A549 (cell line): ENCODE measurements at regions not wholly inside any gene's neighbourhood (a gene's known extent, or its start where the extent isn't known, plus 50 kb on each side); places are given as distances from the start of the nearest gene placed in this dataset.

Source experiments
- ATAC-seq, 2 experiments: fragments of 200-7000 bp in 1 of 2; fragments of >200 bp in 1 of 2; cut with Nextera tagmentation in 1 of 2; cut with Tn5 transposase in 1 of 2; 3 replicates each; pipeline versions ENCODE4 v1.8.0 to v1.9.1; 2018 to 2020; ENCODE audit warnings: mild to moderate bottlenecking in 1 of 2, moderate library complexity in 1 of 2
- CTCF ChIA-PET: fragments of 300-600 bp; sonication (Branson Sonifier 250); formaldehyde crosslinking; extraction: SDS; loops from one replicate; lab custom pipeline; 2021; ENCODE audit warnings: antibody characterized with exemption, inconsistent platforms; lab: Yijun Ruan, JAX
- POLR2A ChIA-PET: fragments of 350-600 bp; formaldehyde crosslinking; extraction: SDS; loops from one replicate; lab custom pipeline; 2021; ENCODE audit warnings: antibody characterized with exemption, inconsistent platforms; lab: Yijun Ruan, JAX
- DNase-seq, 2 experiments: peaks; one replicate each; pipeline versions ENCODE4 v3.0.0 to v3.0.0-alpha.2; 2011 to 2016; ENCODE audit warnings: low read depth in 1 of 2, low spot score in 1 of 2
- FAIRE-seq: peaks from 2 replicates; lab custom pipeline; 2011; peaks lifted over from hg19 to GRCh38; lab: Jason Lieb, UNC
- H3K27ac ChIP-seq, 2 experiments: fragments of >200 bp; sonication (Bioruptor Twin); formaldehyde crosslinking; 3 replicates each; pipeline ENCODE4 v1.5.1; 2016 to 2017
- H3K4me1 ChIP-seq: fragments of >200 bp; sonication (Bioruptor Twin); formaldehyde crosslinking; 3 replicates; pipeline ENCODE4 v1.6.1; 2016
- H3K4me2 ChIP-seq: fragments of >200 bp; sonication (Bioruptor Twin); formaldehyde crosslinking; 3 replicates; pipeline ENCODE4 v1.6.1; 2016
- H3K4me3 ChIP-seq: fragments of >200 bp; sonication (Bioruptor Twin); formaldehyde crosslinking; 3 replicates; pipeline ENCODE4 v1.5.1; 2016
- H3K9me3 ChIP-seq: fragments of >200 bp; sonication (Bioruptor Twin); formaldehyde crosslinking; 3 replicates; pipeline ENCODE4 v1.6.1; 2016
- ATOH8 ChIP-seq: fragments of 250-450 bp; sonication (Bioruptor Pico); IDR thresholded peaks from 2 replicates; pipeline ENCODE4 v1.5.0; 2020; ENCODE audit warnings: low read depth, mild to moderate bottlenecking, moderate library complexity
- CHD2 ChIP-seq: fragments of 150-350 bp; IDR thresholded peaks from 2 replicates; pipeline ENCODE4 v1.6.1; 2014; ENCODE audit warnings: low read length; ENCODE audit not compliant: partially characterized antibody
- E2F6 ChIP-seq: IDR thresholded peaks from 2 replicates; pipeline ENCODE4 v1.6.1; 2012; ENCODE audit warnings: low read depth, borderline replicate concordance
- EHF ChIP-seq: fragments of 250-450 bp; sonication (Bioruptor Pico); IDR thresholded peaks from 2 replicates; pipeline ENCODE4 v1.5.0; 2020; ENCODE audit warnings: mild to moderate bottlenecking
- EHMT2 ChIP-seq: fragments of 200-600 bp; sonication (generic); IDR thresholded peaks from 2 replicates; pipeline ENCODE4 v1.6.1; 2016; ENCODE audit warnings: antibody characterized with exemption, low read depth, mild to moderate bottlenecking, moderate library complexity
- ELK1 ChIP-seq: fragments of 150-350 bp; IDR thresholded peaks from 2 replicates; pipeline ENCODE4 v1.6.1; 2014; ENCODE audit warnings: low read depth, mild to moderate bottlenecking, low read length
- FOSB ChIP-seq: fragments of 250-450 bp; sonication (Bioruptor Pico); IDR thresholded peaks from 2 replicates; pipeline ENCODE4 v1.5.0; 2020; ENCODE audit warnings: mild to moderate bottlenecking, moderate library complexity
- FOSL2 ChIP-seq, 2 experiments: fragments of 450-650 bp in 1 of 2; fragments of >200 bp in 1 of 2; sonication (Bioruptor Twin) in 1 of 2; formaldehyde crosslinking; IDR thresholded peaks; 2 replicates each; pipeline versions ENCODE4 v1.5.0 to v1.6.1; 2016 to 2020; ENCODE audit warnings: mild to moderate bottlenecking in 1 of 2, moderate library complexity in 1 of 2
- GATA3 ChIP-seq: IDR thresholded peaks from 2 replicates; pipeline ENCODE4 v1.6.1; 2012; ENCODE audit warnings: borderline replicate concordance
- HDAC2 ChIP-seq: fragments of 200-600 bp; sonication (generic); IDR thresholded peaks from 2 replicates; pipeline ENCODE4 v1.6.1; 2016
- HES2 ChIP-seq: fragments of >200 bp; sonication (Bioruptor Twin); formaldehyde crosslinking; IDR thresholded peaks from 2 replicates; pipeline ENCODE4 v1.6.1; 2016
- HOXA7 ChIP-seq: fragments of 250-450 bp; sonication (Bioruptor Pico); IDR thresholded peaks from 2 replicates; pipeline ENCODE4 v1.5.0; 2020; ENCODE audit warnings: mild to moderate bottlenecking, moderate library complexity
- JUN ChIP-seq, 2 experiments: fragments of >200 bp; sonication (Bioruptor Twin); formaldehyde crosslinking; IDR thresholded peaks; 2 replicates in 1 of 2; 3 replicates in 1 of 2; pipeline ENCODE4 v1.6.1; 2016 to 2017
- KDM1A ChIP-seq: fragments of 200-600 bp; sonication (generic); IDR thresholded peaks from 2 replicates; pipeline ENCODE4 v1.6.1; 2016; ENCODE audit warnings: low read depth, mild to moderate bottlenecking
- MAX ChIP-seq: IDR thresholded peaks from 2 replicates; pipeline ENCODE4 v1.6.1; 2012
- MAZ ChIP-seq: fragments of 150-350 bp; IDR thresholded peaks from 2 replicates; pipeline ENCODE4 v1.6.1; 2014; ENCODE audit warnings: antibody characterized with exemption, low read depth, low read length, borderline replicate concordance
- NR3C1 ChIP-seq: fragments of >200 bp; sonication (Bioruptor Twin); formaldehyde crosslinking; IDR thresholded peaks from 3 replicates; pipeline ENCODE4 v1.6.1; 2017
- POLR2A ChIP-seq: IDR thresholded peaks from 2 replicates; pipeline ENCODE4 v1.6.1; 2012; ENCODE audit warnings: mild to moderate bottlenecking, low read length
- POLR2AphosphoS2 ChIP-seq: conservative IDR thresholded peaks from 2 replicates; pipeline ENCODE4 v1.6.1; 2012; ENCODE audit warnings: low read length, improper control_type of control experiment, inconsistent platforms
- RAD21 ChIP-seq, 2 experiments: fragments of >200 bp in 1 of 2; sonication (Bioruptor Twin) in 1 of 2; formaldehyde crosslinking in 1 of 2; IDR thresholded peaks in 1 of 2; conservative IDR thresholded peaks in 1 of 2; 2 replicates in 1 of 2; 3 replicates in 1 of 2; pipeline ENCODE4 v1.6.1; 2012 to 2018; ENCODE audit warnings: inconsistent platforms in 1 of 2
- REST ChIP-seq: fragments of 200-600 bp; sonication (generic); IDR thresholded peaks from 2 replicates; pipeline ENCODE4 v1.6.1; 2016; ENCODE audit warnings: antibody characterized with exemption, mild to moderate bottlenecking, moderate library complexity
- TFCP2L1 ChIP-seq: fragments of 250-450 bp; sonication (Bioruptor Pico); IDR thresholded peaks from 2 replicates; pipeline ENCODE4 v1.5.0; 2021; ENCODE audit warnings: mild to moderate bottlenecking
- TP53 ChIP-seq: fragments of 250-450 bp; sonication (Bioruptor Pico); IDR thresholded peaks from 2 replicates; pipeline ENCODE4 v1.5.0; 2021; ENCODE audit warnings: mild to moderate bottlenecking, moderate library complexity
- USF2 ChIP-seq: fragments of 450-650 bp; IDR thresholded peaks from 2 replicates; pipeline ENCODE4 v1.6.1; 2014; ENCODE audit warnings: antibody characterized with exemption
- ZC3H11A ChIP-seq: fragments of 450-650 bp; IDR thresholded peaks from 2 replicates; pipeline ENCODE4 v1.6.1; 2014; ENCODE audit warnings: antibody characterized with exemption, mild to moderate bottlenecking
- ZFP36 ChIP-seq: fragments of 450-650 bp; IDR thresholded peaks from 2 replicates; pipeline ENCODE4 v1.6.1; 2014; ENCODE audit warnings: borderline replicate concordance; ENCODE audit not compliant: partially characterized antibody
- ZSCAN20 ChIP-seq: fragments of 250-450 bp; sonication (Bioruptor Pico); IDR thresholded peaks from 2 replicates; pipeline ENCODE4 v1.8.0; 2022; ENCODE audit warnings: mild to moderate bottlenecking, moderate library complexity
- WGBS: methylation state at CpG from one replicate; pipeline ENCODE4 v1.1.6; 2017; ENCODE audit errors: missing lambda C conversion rate; 5-methylcytosine and 5-hydroxymethylcytosine counted together

- no peaks in the 10 kb centered on the region for H3K9me3 ChIP-seq
- no peak overlapping the region for H3K4me2 ChIP-seq
- ChIA-PET POLR2A (no interaction called here), CTCF (no interaction called here)
- ATAC-seq (no peak), FAIRE-seq (no peak), DNase-seq (no peak)
- 11% methylated on average over 1 of the region's 1 CpG for WGBS
- no peak overlapping the region for H3K27ac ChIP-seq
- no peaks in the 10 kb centered on the region for H3K4me1 ChIP-seq
- no peak for TF ChIP-seq EHF (CRISPR knock-in tag)
- no peak for TF ChIP-seq E2F6
- TF ChIP-seq HDAC2: no peak
- TF ChIP-seq MAZ: no peak
- no peak for TF ChIP-seq POLR2A
- no peak for TF ChIP-seq HOXA7 (CRISPR knock-in tag)
- TF ChIP-seq EHMT2: no peak
- no peak for TF ChIP-seq ATOH8 (CRISPR knock-in tag)
- TF ChIP-seq ELK1: no peak
- TF ChIP-seq USF2: no peak
- no peak for TF ChIP-seq GATA3
- TF ChIP-seq NR3C1: no peak
- TF ChIP-seq FOSB (CRISPR knock-in tag): no peak
- no peak overlapping the region for H3K4me3 ChIP-seq
Observed at GRCh38 chrX:42384956-42385355, 393.0 kb downstream of the PPP1R2C start.

GRCh38 chrX:42378857-42379256 lies 399.1 kb downstream of the PPP1R2C start:
- ChIA-PET POLR2A (no interaction called here), CTCF (interaction anchor here (1.5 kb wide), 1 partner anchor 597 kb away, joined by 3 read pairs; no protein-coding TSS in a partner anchor)
- no peaks in the 10 kb centered on the region for H3K4me1 ChIP-seq
- DNase-seq (no peak), FAIRE-seq (no peak), ATAC-seq (no peak)
- 0% methylated on average over 1 of the region's 1 CpG for WGBS
- H3K9me3 ChIP-seq: no peaks in the 10 kb centered on the region
- TF ChIP-seq TP53 (CRISPR knock-in tag) (no peak), KDM1A (no peak), JUN (IDR thresholded peaks at IDR 0.05) (no peak), CHD2 (no peak), E2F6 (no peak)
- no peak overlapping the region for H3K27ac ChIP-seq
- H3K4me3 ChIP-seq: no peak overlapping the region
- H3K4me2 ChIP-seq: no peak overlapping the region

GRCh38 chrX:42375086-42375485 lies 402.9 kb downstream of the PPP1R2C start:
- POLR2A ChIA-PET: no interaction called here
- H3K27ac ChIP-seq: no peak overlapping the region
- DNase-seq: no peak
- no peak overlapping the region for H3K4me3 ChIP-seq
- no peak overlapping the region for H3K4me2 ChIP-seq
- CTCF ChIA-PET: no interaction called here
- ATAC-seq: no peak
- WGBS: 10% methylated on average over 4 of the region's 7 CpGs
- no peak for FAIRE-seq
- no peaks in the 10 kb centered on the region for H3K4me1 ChIP-seq
- H3K9me3 ChIP-seq: no peaks in the 10 kb centered on the region
- no peak for TF ChIP-seq FOSL2 (IDR thresholded peaks at IDR 0.05)
- TF ChIP-seq FOSL2 (CRISPR knock-in tag; IDR thresholded peaks at IDR 0.05): no peak
- TF ChIP-seq JUN (IDR thresholded peaks at IDR 0.05): no peak
- no peak for TF ChIP-seq HDAC2
- TF ChIP-seq ZSCAN20 (CRISPR knock-in tag): no peak
- no peak for TF ChIP-seq MAX
- TF ChIP-seq RAD21 (conservative IDR thresholded peaks at IDR 0.05 in 1 of 2, IDR thresholded peaks at IDR 0.05 in 1 of 2): no peak
- TF ChIP-seq REST: no peak
- no peak for TF ChIP-seq ZFP36
- no peak for TF ChIP-seq POLR2AphosphoS2
- no peak for TF ChIP-seq NR3C1
- TF ChIP-seq EHF (CRISPR knock-in tag): no peak
- no peak for TF ChIP-seq MAZ
- no peak for TF ChIP-seq ZC3H11A
- TF ChIP-seq HES2: no peak
- no peak for TF ChIP-seq TFCP2L1 (CRISPR knock-in tag)
